DMS53 treated with DMSO at 0.1 percent for 48 hours (cell line): ENCODE measurements at regions not wholly inside any gene's neighbourhood (a gene's known extent, or its start where the extent isn't known, plus 50 kb on each side); places are given as distances from the start of the nearest gene placed in this dataset.
"Not testable (repeated sequence)": the region's sequence is repeated elsewhere in the genome, so short reads cannot be mapped to it uniquely, and the experiment has no call there.

Source experiments
- DNase-seq: peaks from one replicate; lab custom pipeline; 2025; ENCODE audit not compliant: unreplicated experiment; lab: John Stamatoyannopoulos, UW

DNA sequence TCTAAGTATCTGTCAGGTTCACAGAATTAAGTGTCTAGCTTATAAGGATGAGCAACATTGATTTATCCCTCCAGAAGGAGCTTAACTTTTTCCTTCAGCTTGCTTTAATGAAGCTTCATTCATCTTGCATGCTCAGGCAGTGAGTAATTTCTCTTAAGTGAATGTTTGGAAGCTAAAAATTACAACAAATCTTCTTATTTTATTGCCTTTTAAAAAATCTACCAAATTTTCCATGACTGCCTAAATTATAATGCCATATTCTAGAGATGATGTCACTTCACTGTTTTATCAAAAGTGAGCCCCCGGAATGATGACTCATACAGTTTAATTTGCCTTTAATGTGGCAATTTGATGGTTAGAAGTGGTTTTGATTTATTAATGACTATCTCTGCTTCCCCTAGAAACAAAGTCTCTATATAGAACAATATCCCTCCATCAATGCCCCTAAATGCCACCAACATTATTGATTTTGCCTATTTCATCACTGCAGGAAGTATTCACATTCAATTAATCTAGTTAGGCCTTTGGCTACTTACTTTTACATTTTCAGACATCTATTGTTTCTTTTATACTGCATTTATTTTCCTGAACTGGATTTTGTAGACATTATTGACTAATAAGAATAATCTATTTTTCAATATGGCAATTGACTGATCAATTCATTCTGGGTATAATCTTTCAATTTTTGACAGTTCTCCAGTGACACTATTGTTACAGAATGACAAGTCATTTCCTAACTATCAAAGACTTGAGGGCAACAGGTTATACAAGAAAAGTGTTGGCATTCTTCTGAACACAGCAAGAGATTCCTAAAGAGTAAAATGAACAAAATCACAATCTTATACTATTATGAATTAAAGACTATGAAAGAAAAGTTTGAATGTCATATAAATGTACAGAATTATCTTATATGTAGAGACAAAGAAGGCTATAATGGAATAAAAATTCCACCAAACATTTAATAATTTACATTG, 139.3 kb upstream of the ODAD2 start:
- DNase-seq, result no peak

- no peak for DNase-seq
Observed at GRCh38 chr10:28135258-28135657, 136.4 kb upstream of the ODAD2 start.

DNA sequence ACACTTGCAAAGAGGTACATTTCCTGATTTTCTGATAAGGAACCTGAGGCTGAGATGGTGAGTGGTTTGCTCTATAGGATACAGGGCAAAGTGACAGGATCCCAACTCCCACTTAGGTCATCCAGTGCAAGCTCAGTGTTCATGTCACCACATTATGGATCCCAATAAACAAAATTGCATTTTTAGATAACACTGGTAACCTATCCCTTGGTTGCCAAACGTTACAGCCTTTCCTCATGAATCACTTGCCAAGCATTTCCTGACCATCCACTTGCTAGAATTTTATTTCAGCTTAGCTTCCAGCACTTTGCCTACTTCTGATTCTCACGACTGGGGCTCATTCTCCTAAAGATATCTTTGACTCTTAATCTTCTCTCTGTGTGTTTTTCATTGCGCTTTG, 131.4 kb upstream of the ODAD2 start:
- no peak for DNase-seq

DNA sequence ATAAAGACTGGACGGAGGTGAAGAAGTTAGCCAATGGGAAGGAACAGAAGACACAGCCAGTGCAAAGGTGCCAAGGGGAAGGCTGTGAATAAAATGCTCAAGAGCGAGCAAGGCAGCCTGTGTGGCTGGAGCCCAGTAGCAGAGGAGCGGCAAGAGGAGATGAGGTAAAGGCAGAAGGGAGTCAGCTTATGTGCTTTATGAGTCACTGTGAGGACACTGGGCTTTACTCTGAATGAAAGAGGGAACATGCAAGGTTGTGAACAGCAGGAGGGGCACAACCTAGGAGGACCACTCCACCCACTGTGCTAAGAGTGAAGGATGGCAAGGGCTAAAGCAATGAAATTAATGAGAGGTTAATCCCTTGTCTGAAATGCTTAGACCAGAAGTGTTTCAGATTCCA, 129.0 kb upstream of the ODAD2 start:
- no peak for DNase-seq

DNA sequence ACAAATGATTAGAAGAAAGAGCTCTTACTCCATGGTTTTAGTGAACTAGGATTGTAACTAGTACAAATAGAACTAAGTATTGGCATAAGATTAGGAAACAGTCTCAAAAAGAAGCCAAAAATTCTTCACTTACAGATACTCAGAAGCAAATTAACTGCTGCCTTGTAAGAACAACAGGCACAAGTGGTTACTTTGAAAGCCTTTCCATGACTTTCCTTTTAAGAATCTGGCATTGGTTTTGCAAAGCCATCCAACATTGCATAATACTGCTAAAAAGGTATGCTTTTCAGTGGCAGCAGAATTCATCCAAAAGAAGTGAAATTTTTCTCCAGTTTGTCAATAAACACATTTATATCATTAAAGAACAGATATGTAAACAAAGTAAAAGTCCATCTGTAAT, 126.8 kb upstream of the ODAD2 start:
- DNase-seq, result no peak

DNA sequence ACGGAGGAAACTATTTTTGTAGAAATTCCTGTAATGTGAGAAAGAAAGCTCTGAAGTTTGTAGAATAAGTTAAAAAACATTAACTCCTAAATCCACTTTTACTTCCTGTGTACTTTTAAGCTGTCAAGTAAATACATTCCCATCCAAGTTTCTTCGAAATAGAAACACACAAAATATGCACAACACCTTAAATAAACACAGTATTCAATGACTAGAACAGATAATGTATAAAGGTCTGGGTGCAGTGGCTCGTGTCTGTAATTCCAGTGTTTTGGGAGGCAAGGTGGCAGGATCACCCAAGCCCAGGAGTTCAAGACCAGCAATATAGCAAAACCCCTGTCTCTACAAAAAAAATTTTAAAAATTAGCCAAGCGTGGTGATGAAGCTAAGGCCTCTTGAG, 121.9 kb upstream of the ODAD2 start:
- no peak for DNase-seq

DNA sequence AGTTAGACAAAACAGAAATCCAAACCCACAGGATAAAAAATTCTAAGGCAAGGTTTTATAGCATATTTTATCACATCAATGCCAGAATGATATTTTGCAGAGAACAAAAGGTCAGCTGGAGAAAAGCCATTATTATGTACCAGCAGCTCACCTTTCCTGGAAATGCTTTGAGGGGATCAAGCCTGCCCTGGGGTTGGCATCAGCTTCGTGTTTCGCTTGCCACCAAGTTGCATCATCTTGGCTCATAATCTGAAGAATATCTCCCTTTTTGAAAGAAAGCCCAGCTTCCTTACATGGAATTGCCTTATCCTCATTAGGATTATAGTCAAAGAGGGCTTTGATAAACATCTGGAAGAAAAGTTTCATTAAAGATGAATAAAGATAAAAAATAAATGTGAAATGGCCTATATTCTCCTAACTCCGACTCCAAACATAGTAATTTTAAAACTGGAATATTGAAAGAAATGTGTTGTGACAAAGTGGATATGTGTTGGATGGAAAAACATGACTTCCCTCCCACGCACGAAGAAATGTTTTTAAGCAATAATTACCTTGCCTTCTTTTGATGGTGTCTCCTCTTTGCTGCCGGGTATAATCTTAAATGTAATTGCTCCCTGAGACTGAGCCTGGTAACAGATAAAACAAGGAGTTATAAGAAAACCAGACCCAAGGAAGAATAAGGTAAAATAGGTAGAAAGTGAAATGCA, 121.3 kb upstream of the ODAD2 start:
- DNase-seq, result peak; percentile 6

GRCh38 chr10:28118985-28119628, 120.2 kb upstream of the ODAD2 start:
- no peak for DNase-seq

DNA sequence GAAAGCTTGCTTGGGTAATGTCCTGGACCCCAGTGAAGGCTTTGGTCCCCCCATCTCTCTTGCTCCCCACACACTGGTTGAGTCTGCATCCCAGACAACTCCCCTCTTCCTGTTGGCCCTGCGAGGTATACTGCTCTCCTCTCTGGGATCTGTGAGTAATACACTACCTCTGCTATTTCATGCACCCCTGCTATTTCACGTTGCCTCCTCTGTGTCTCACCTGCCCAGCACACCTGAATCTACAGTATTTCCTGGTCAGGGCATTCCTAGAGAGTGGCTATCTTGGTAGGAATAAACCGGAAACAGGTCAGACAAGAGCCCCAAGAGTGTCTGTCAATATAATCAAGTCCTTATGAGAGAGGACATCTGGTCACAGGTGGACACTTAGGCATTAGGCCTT, 114.3 kb upstream of the ODAD2 start:
- peak; percentile 93 for DNase-seq

- no peak for DNase-seq
Observed at GRCh38 chr10:28111712-28112111, 112.8 kb upstream of the ODAD2 start.

DNA sequence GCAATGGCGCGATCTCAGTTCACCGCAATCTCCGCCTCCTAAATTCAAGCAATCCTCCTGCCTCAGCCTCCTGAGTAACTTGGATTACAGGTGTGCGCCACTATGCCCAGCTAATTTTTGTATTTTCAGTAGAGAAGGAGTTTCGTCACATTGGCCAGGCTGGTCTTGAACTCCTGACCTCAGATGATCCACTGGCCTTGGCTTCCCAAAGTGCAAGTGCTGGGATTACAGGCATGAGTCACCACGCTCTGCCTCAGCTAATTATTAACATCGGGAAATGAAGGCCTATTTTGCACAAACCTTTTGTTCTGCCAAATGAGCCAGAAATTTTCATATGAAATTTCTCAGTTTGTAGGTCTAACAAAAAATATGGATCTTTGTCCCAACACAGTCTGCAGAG, 106.7 kb upstream of the ODAD2 start:
- no peak for DNase-seq

DNA sequence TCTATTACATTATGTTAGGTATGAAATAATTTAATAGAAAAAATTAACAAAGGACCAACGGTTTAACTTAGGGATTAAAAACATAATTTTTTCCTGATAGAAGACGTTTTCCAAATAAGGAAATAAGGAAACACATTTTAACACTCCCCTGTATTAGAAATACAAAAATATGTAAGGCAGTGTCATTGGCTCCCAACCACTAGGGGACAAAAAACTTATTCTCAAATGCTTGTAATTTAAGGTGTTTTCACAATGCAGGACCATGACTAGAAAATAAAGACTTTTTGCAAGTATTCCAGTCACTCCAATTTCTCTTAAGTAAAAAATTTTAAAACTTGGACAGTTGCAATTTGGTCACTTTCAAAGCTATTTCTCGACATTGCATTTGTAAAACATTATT, 98.8 kb upstream of the ODAD2 start:
- DNase-seq, result no peak

GRCh38 chr10:28095791-28096378, 97.0 kb upstream of the ODAD2 start:
- no peak for DNase-seq

DNA sequence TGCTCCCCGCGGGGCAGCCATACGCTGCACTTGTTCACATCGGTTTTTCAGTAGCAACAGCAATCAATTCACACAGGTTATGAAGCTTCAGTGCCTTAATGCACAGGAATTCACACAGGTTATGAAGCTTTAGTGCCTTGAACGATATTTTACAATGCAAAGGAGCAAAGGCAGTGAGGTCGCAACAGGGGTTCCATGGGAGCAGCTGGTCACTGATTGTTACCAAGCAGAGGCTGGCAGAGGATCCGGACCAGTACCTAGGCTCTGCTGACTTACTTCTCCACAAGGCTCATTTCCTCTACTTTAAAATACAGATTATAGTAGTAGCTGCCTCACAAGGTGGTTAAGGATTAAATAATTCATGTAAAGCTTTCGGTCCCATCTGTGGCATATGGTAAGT, 95.2 kb upstream of the ODAD2 start:
- no peak for DNase-seq

DNA sequence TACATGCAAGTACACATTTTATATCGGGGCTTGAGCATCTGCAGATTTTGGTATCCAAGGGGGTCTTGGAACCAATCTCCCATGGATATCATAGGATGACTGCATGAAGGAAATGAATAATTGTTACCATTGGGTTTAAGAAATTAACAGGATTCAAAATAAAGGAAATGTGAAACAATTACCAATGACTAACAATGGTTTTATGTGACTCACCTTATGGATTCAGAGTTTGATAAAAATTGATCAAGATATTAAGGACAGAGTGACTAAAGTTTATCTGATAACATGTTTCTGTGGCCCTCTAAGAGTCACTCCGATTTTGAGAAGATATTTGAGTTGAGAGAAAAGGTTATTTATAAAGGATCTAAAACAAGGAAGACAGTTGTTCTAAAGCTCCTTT, 93.0 kb upstream of the ODAD2 start:
- no peak for DNase-seq

GRCh38 chr10:28090506-28090905, 91.6 kb upstream of the ODAD2 start:
- DNase-seq, result no peak

DNA sequence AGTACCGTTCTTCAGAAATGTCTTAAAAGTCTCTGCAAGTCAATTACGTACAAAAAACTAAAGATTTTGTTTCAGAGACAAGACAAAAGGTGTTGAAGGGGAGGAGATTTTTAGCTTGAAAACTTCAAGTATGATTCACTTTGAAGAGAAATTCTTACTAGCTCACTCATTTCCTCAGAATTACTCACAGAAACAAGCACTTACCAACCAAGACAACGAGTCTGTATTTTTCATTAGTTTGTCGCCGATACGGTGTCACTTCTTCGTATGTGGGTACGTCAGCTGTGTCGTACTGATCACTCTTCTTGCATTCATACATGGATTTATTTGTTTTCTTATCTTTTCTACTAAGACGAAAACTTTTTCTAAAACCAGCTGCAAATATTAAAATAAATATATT, 90.6 kb upstream of the ODAD2 start:
- no peak for DNase-seq

- DNase-seq, result no peak
Observed at GRCh38 chr10:28087661-28088351, 88.9 kb upstream of the ODAD2 start.

DNA sequence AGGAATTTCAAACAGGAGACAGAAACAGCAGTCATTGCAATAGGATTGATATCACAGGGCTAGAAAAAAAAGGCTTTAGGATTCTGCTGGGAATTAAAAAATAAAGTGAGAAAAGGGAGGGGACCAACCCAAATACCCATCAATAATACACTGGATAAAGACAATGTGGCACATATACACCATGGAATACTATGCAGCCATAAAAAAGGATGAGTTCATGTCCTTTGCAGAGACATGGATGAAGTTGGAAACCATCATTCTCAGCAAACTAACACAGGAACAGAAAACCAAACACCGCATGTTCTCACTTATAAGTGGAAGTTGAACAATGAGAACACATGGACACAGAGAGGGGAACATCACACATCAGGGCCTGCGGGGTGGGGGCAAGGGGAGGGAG, 86.9 kb upstream of the ODAD2 start:
- DNase-seq, result not testable (repeated sequence)

GRCh38 chr10:28082885-28083284, 84.0 kb upstream of the ODAD2 start:
- DNase-seq, result no peak

GRCh38 chr10:28082316-28082715, 83.4 kb upstream of the ODAD2 start:
- no peak for DNase-seq
